ENCODE measurements at regions not wholly inside any gene's neighbourhood (a gene's known extent, or its start where the extent isn't known, plus 50 kb on each side); places are given as distances from the start of the nearest gene placed in this dataset.

DNA sequence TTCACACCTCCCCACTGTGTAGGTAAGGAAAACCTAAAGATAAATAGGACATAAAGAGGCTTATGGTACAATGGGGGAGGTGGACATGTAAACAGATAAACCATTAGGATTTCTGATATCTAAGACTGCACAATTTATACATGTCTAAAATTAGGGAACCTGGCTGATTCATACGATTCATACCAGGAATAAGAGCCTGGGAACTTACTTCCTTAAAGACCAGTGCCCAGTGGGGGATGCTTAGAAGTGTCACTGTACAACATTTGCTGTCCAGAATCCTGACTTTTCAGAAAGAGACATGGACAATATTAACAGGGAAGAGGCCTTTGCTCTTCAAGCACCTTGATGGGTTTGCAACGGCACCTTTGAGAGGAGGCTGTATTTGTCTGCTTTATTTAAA lies 116.8 kb upstream of the KIT start:
- Mint-ChIP-seq H3K9me3 (ENCODE audit: insufficient read depth) (no peaks in the 10 kb centered on the region), H3K27me3 (peaks cover 19% of the 10 kb centered on the region), H3K27ac (no peak overlapping the region), H3K4me1 (peaks cover 1% of the 10 kb centered on the region), H3K4me3 (no peak overlapping the region)
- DNase-seq (no peak), ATAC-seq (ENCODE audit: low read depth) (no peak)
- H2AFZ ChIP-seq (ENCODE audit: insufficient read depth, low read depth, low read length, poor library complexity, severe bottlenecking), result no peak overlapping the region
- 75% methylated on average over 1 of the region's 2 CpGs for WGBS (ENCODE audit: insufficient coverage)
- H3K79me2 ChIP-seq (ENCODE audit: control insufficient read depth, insufficient read depth, low read length), result no peaks in the 10 kb centered on the region
- POLR2A ChIA-PET, result no interaction called here
- H3K4me2 ChIP-seq (replicated peaks; ENCODE audit: low read depth, low read length, poor library complexity, severe bottlenecking), result no peak overlapping the region
- no peak overlapping the region for H3K4me3 ChIP-seq (ENCODE audit: control extremely low read depth in 1 of 5, extremely low read depth in 1 of 5, insufficient read depth in 1 of 5, low read depth in 2 of 5, low read length in 4 of 5)
- peaks cover 0 to 2% of the 10 kb centered on the region in 2 donors for H3K4me1 ChIP-seq (ENCODE audit: control insufficient read depth in 2 of 2, insufficient read depth in 2 of 2, low read length in 2 of 2)
- no peak for TF ChIP-seq EZH2 (IDR thresholded peaks at IDR 0.05; ENCODE audit: borderline replicate concordance, insufficient read depth, low read depth, low read length, poor library complexity, severe bottlenecking)
- TF ChIP-seq, protein P1, sequence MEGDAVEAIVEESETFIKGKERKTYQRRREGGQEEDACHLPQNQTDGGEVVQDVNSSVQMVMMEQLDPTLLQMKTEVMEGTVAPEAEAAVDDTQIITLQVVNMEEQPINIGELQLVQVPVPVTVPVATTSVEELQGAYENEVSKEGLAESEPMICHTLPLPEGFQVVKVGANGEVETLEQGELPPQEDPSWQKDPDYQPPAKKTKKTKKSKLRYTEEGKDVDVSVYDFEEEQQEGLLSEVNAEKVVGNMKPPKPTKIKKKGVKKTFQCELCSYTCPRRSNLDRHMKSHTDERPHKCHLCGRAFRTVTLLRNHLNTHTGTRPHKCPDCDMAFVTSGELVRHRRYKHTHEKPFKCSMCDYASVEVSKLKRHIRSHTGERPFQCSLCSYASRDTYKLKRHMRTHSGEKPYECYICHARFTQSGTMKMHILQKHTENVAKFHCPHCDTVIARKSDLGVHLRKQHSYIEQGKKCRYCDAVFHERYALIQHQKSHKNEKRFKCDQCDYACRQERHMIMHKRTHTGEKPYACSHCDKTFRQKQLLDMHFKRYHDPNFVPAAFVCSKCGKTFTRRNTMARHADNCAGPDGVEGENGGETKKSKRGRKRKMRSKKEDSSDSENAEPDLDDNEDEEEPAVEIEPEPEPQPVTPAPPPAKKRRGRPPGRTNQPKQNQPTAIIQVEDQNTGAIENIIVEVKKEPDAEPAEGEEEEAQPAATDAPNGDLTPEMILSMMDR (IDR thresholded peaks at IDR 0.05), result no peak
- H3K9me3 ChIP-seq (ENCODE audit: control extremely low read depth in 1 of 3, control insufficient read depth in 2 of 3, insufficient read depth in 1 of 3, low read length in 2 of 3), result no peaks in the 10 kb centered on the region
- H3K36me3 ChIP-seq (replicated peaks in 1 of 2; ENCODE audit: control extremely low read depth in 1 of 2, control insufficient read depth in 1 of 2, extremely low read depth in 1 of 2, insufficient read depth in 2 of 2, low read length in 1 of 2), result no peaks in the 10 kb centered on the region
- peaks cover 0 to 7% (median 2%) of the 10 kb centered on the region in 4 experiments for H3K27me3 ChIP-seq (replicated peaks in 1 of 4; ENCODE audit: control extremely low read depth in 1 of 4, control insufficient read depth in 3 of 4, insufficient read depth in 4 of 4, low read length in 3 of 4)
- no peak overlapping the region for H3K27ac ChIP-seq (ENCODE audit: low read length in 2 of 2)
- CTCF ChIA-PET, result no interaction called here
- H4K20me1 ChIP-seq (ENCODE audit: control insufficient read depth, insufficient read depth, low read length, poor library complexity, severe bottlenecking), result no peaks in the 10 kb centered on the region
- intact Hi-C loops (cut with micrococcal nuclease), result no loop called here
- H3K9ac ChIP-seq (ENCODE audit: low read length), result no peak overlapping the region

DNA sequence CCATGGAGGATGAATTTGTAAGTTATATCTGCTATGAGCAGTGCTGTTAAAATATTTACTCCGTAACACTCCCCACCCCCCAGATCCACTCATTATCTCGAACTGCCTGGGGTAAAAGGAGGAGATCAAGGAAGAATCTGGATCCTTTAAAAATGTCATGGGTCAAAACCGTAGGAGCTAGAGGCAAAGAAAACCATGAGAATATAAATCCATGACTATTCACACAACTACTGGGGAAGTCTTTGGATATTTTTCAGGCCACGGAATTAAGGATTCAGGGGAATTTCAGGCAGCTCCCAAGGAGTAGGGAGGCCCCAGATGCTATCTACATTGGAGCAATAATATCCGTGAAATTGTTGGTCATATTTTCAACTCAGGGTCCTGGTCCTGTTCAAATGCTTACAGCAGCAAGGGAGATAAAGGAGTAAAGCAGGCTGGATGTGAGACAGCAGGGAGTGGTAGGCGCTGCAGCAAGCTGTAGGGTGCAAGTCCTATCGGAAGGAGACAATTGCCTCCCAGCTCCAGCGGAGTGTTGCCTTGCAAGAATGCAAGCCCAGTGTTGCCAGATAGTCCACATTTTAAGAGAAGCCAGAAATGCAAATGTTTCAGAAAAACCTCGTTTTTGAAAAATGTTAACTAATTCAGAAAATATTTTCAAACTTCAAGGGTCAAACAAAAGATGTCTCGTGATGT lies 116.2 kb upstream of the KIT start:
- H3K79me2 ChIP-seq (ENCODE audit: control insufficient read depth, insufficient read depth, low read length), result no peaks in the 10 kb centered on the region
- H3K4me2 ChIP-seq (replicated peaks; ENCODE audit: low read depth, low read length, poor library complexity, severe bottlenecking), result no peak overlapping the region
- H3K9ac ChIP-seq (ENCODE audit: low read length), result no peak overlapping the region
- peaks cover 0 to 2% of the 10 kb centered on the region in 2 donors for H3K4me1 ChIP-seq (ENCODE audit: control insufficient read depth in 2 of 2, insufficient read depth in 2 of 2, low read length in 2 of 2)
- no peaks in the 10 kb centered on the region for H3K9me3 ChIP-seq (ENCODE audit: control extremely low read depth in 1 of 3, control insufficient read depth in 2 of 3, insufficient read depth in 1 of 3, low read length in 2 of 3)
- intact Hi-C loops (cut with micrococcal nuclease), result no loop called here
- no peak overlapping the region for H3K4me3 Mint-ChIP-seq
- no peaks in the 10 kb centered on the region for H3K9me3 Mint-ChIP-seq (ENCODE audit: insufficient read depth)
- H4K20me1 ChIP-seq (ENCODE audit: control insufficient read depth, insufficient read depth, low read length, poor library complexity, severe bottlenecking), result no peaks in the 10 kb centered on the region
- CTCF ChIA-PET, result no interaction called here
- 95% methylated on average over 5 of the region's 10 CpGs for WGBS (ENCODE audit: insufficient coverage)
- DNase-seq (no peak), ATAC-seq (ENCODE audit: low read depth) (no peak)
- no peak overlapping the region for H3K27ac ChIP-seq (ENCODE audit: low read length in 2 of 2)
- TF ChIP-seq, protein P1 (IDR thresholded peaks at IDR 0.05), result no peak
- TF ChIP-seq EZH2 (IDR thresholded peaks at IDR 0.05; ENCODE audit: borderline replicate concordance, insufficient read depth, low read depth, low read length, poor library complexity, severe bottlenecking), result no peak
- POLR2A ChIA-PET, result no interaction called here
- no peak overlapping the region for H2AFZ ChIP-seq (ENCODE audit: insufficient read depth, low read depth, low read length, poor library complexity, severe bottlenecking)
- H3K4me1 Mint-ChIP-seq, result peaks cover 1% of the 10 kb centered on the region
- H3K27ac Mint-ChIP-seq, result no peak overlapping the region
- H3K27me3 Mint-ChIP-seq, result peaks cover 18% of the 10 kb centered on the region
- no peak overlapping the region for H3K4me3 ChIP-seq (ENCODE audit: control extremely low read depth in 1 of 5, extremely low read depth in 1 of 5, insufficient read depth in 1 of 5, low read depth in 2 of 5, low read length in 4 of 5)
- H3K36me3 ChIP-seq (replicated peaks in 1 of 2; ENCODE audit: control extremely low read depth in 1 of 2, control insufficient read depth in 1 of 2, extremely low read depth in 1 of 2, insufficient read depth in 2 of 2, low read length in 1 of 2), result no peaks in the 10 kb centered on the region
- peaks cover 0 to 7% (median 2%) of the 10 kb centered on the region in 4 experiments for H3K27me3 ChIP-seq (replicated peaks in 1 of 4; ENCODE audit: control extremely low read depth in 1 of 4, control insufficient read depth in 3 of 4, insufficient read depth in 4 of 4, low read length in 3 of 4)

All from B cell (primary cell).